Neural progenitor cell (in vitro differentiated cells): ENCODE measurements at regions not wholly inside any gene's neighbourhood (a gene's known extent, or its start where the extent isn't known, plus 50 kb on each side); places are given as distances from the start of the nearest gene placed in this dataset.

Experiments
- DNase-seq: peaks from one replicate; pipeline ENCODE4 v3.0.0-alpha.2; 2016; ENCODE audit warnings: low spot score
- H2AFZ ChIP-seq: fragments of 200-600 bp; sonication (generic); replicated peaks from 2 replicates; pipeline ENCODE4 v1.6.1; 2016; ENCODE audit warnings: antibody characterized with exemption
- H3F3A ChIP-seq: fragments of 200-600 bp; sonication (generic); 2 replicates; pipeline ENCODE4 v1.6.1; 2016; ENCODE audit warnings: antibody characterized with exemption, low read depth
- H3K27ac ChIP-seq: fragments of 200-600 bp; sonication (generic); 2 replicates; pipeline ENCODE4 v1.5.1; 2016; ENCODE audit warnings: mild to moderate bottlenecking
- H3K27me3 ChIP-seq: fragments of 200-600 bp; sonication (generic); 2 replicates; pipeline ENCODE4 v1.6.1; 2016; ENCODE audit warnings: mild to moderate bottlenecking, moderate library complexity
- H3K36me3 ChIP-seq: fragments of 200-600 bp; sonication (generic); 2 replicates; pipeline ENCODE4 v1.5.1; 2016
- H3K4me1 ChIP-seq: fragments of 200-600 bp; sonication (generic); 2 replicates; pipeline ENCODE4 v1.6.1; 2016; ENCODE audit warnings: mixed run types
- H3K4me2 ChIP-seq: fragments of 200-600 bp; sonication (generic); 2 replicates; pipeline ENCODE4 v1.6.1; 2016
- H3K4me3 ChIP-seq: fragments of 200-600 bp; sonication (generic); 2 replicates; pipeline ENCODE4 v1.5.1; 2016
- H3K79me2 ChIP-seq: fragments of 200-600 bp; sonication (generic); 2 replicates; pipeline ENCODE4 v1.6.1; 2016; ENCODE audit warnings: low read depth
- H3K9ac ChIP-seq: fragments of 200-600 bp; sonication (generic); 2 replicates; pipeline ENCODE4 v1.6.1; 2016
- H3K9me3 ChIP-seq: fragments of 200-600 bp; sonication (generic); 2 replicates; pipeline ENCODE4 v1.5.1; 2016; ENCODE audit warnings: low read depth
- H4K20me1 ChIP-seq: fragments of 200-600 bp; sonication (generic); 2 replicates; pipeline ENCODE4 v1.6.1; 2016; ENCODE audit warnings: low read depth
- H3K27ac Mint-ChIP-seq: 3 replicates; pipeline ENCODE4 v1.8.0; 2021; ENCODE audit warnings: mixed read lengths
- H3K27me3 Mint-ChIP-seq: 2 replicates; pipeline ENCODE4 v1.8.0; 2022; ENCODE audit warnings: low read depth, mild to moderate bottlenecking, inconsistent platforms, moderate library complexity, mixed read lengths; ENCODE audit not compliant: insufficient read depth
- H3K36me3 Mint-ChIP-seq: 3 replicates; pipeline ENCODE4 v1.8.0; 2021; ENCODE audit warnings: mixed read lengths
- H3K4me1 Mint-ChIP-seq: 3 replicates; pipeline ENCODE4 v1.8.0; 2021; ENCODE audit warnings: mixed read lengths
- H3K4me3 Mint-ChIP-seq: 3 replicates; pipeline ENCODE4 v1.8.0; 2021; ENCODE audit warnings: mild to moderate bottlenecking, moderate library complexity, mixed read lengths
- H3K9me3 Mint-ChIP-seq: 3 replicates; pipeline ENCODE4 v1.8.0; 2020; ENCODE audit warnings: mixed read lengths
- EZH2 ChIP-seq: fragments of 200-600 bp; sonication (generic); IDR thresholded peaks from 2 replicates; pipeline ENCODE4 v1.6.1; 2017; ENCODE audit warnings: antibody characterized with exemption, mild to moderate bottlenecking, moderate library complexity
- EZH2phosphoT487 ChIP-seq: fragments of 200-600 bp; sonication (generic); IDR thresholded peaks from 2 replicates; pipeline ENCODE4 v1.6.1; 2017; ENCODE audit warnings: antibody characterized with exemption
- TF ChIP-seq, protein P1 (sequence below): fragments of 200-600 bp; sonication (generic); IDR thresholded peaks from 2 replicates; pipeline ENCODE4 v1.5.1; 2017; ENCODE audit warnings: antibody characterized with exemption, mild to moderate bottlenecking

DNA sequence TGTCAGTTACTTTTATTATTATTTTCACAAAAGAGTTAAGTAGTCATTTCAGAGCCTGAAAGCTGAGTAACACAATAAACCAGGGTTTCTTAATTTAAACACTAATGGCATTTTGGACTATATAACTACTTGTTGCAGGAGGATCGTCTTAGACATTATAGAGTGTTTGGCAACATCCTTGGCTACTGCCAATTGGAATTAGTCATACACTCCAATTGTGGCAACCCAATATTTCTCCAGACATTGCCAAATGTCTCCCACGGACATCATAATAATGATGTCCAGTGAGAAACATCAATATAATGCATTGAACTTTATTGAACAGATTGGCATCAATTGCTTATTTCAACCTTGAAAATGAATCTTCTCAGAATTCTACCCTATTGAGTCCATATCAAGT lies 441.9 kb upstream of the ADGRL4 start:
- H3K27me3 ChIP-seq, result no peaks in the 10 kb centered on the region
- H4K20me1 ChIP-seq, result no peaks in the 10 kb centered on the region
- H3K27ac Mint-ChIP-seq, result no peak overlapping the region
- no peak overlapping the region for H3K4me3 Mint-ChIP-seq
- no peak overlapping the region for H2AFZ ChIP-seq
- no peaks in the 10 kb centered on the region for H3K79me2 ChIP-seq
- no peaks in the 10 kb centered on the region for H3K36me3 Mint-ChIP-seq
- no peak overlapping the region for H3K4me2 ChIP-seq
- no peak for TF ChIP-seq EZH2
- TF ChIP-seq, protein P1, sequence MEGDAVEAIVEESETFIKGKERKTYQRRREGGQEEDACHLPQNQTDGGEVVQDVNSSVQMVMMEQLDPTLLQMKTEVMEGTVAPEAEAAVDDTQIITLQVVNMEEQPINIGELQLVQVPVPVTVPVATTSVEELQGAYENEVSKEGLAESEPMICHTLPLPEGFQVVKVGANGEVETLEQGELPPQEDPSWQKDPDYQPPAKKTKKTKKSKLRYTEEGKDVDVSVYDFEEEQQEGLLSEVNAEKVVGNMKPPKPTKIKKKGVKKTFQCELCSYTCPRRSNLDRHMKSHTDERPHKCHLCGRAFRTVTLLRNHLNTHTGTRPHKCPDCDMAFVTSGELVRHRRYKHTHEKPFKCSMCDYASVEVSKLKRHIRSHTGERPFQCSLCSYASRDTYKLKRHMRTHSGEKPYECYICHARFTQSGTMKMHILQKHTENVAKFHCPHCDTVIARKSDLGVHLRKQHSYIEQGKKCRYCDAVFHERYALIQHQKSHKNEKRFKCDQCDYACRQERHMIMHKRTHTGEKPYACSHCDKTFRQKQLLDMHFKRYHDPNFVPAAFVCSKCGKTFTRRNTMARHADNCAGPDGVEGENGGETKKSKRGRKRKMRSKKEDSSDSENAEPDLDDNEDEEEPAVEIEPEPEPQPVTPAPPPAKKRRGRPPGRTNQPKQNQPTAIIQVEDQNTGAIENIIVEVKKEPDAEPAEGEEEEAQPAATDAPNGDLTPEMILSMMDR, result no peak
- no peak for TF ChIP-seq EZH2phosphoT487
- DNase-seq, result no peak
- H3K27ac ChIP-seq, result no peak overlapping the region
- H3F3A ChIP-seq, result no peaks in the 10 kb centered on the region
- H3K9me3 Mint-ChIP-seq, result peaks cover 2% of the 10 kb centered on the region
- no peaks in the 10 kb centered on the region for H3K9me3 ChIP-seq
- H3K4me1 Mint-ChIP-seq, result no peaks in the 10 kb centered on the region
- H3K27me3 Mint-ChIP-seq, result peaks cover 2% of the 10 kb centered on the region
- no peaks in the 10 kb centered on the region for H3K4me1 ChIP-seq
- no peak overlapping the region for H3K4me3 ChIP-seq
- H3K9ac ChIP-seq, result no peak overlapping the region
- H3K36me3 ChIP-seq, result no peaks in the 10 kb centered on the region

- Histone ChIP-seq H2AFZ (no peak overlapping the region), H4K20me1 (no peaks in the 10 kb centered on the region), H3K27ac (no peak overlapping the region), H3K4me3 (no peak overlapping the region), H3K27me3 (no peaks in the 10 kb centered on the region), H3F3A (no peaks in the 10 kb centered on the region), H3K9me3 (no peaks in the 10 kb centered on the region), H3K36me3 (no peaks in the 10 kb centered on the region), H3K9ac (no peak overlapping the region), H3K4me1 (no peaks in the 10 kb centered on the region), H3K4me2 (no peak overlapping the region), H3K79me2 (no peaks in the 10 kb centered on the region)
- H3K4me1 Mint-ChIP-seq, result no peaks in the 10 kb centered on the region
- no peak overlapping the region for H3K27ac Mint-ChIP-seq
- H3K9me3 Mint-ChIP-seq, result peaks cover 2% of the 10 kb centered on the region
- no peak overlapping the region for H3K4me3 Mint-ChIP-seq
- no peak for DNase-seq
- peaks cover 2% of the 10 kb centered on the region for H3K27me3 Mint-ChIP-seq
- H3K36me3 Mint-ChIP-seq, result no peaks in the 10 kb centered on the region
- TF ChIP-seq EZH2phosphoT487 (no peak), EZH2 (no peak)
- TF ChIP-seq, protein P1, result no peak
Measured at GRCh38 chr1:79441238-79441637, 434.7 kb upstream of the ADGRL4 start.

- no peak overlapping the region for H3K4me3 Mint-ChIP-seq
- H3K4me3 ChIP-seq, result no peak overlapping the region
Measured at GRCh38 chr1:79437540-79437939, 431.0 kb upstream of the ADGRL4 start.

More at GRCh38 chr1:79437540-79437939, 431.0 kb upstream of the ADGRL4 start:
- no peaks in the 10 kb centered on the region for H3K36me3 Mint-ChIP-seq
- Histone ChIP-seq H3K9ac (no peak overlapping the region), H3K36me3 (no peaks in the 10 kb centered on the region), H3F3A (no peaks in the 10 kb centered on the region), H3K4me2 (no peak overlapping the region), H2AFZ (no peak overlapping the region), H3K79me2 (no peaks in the 10 kb centered on the region), H3K4me1 (no peaks in the 10 kb centered on the region), H3K27ac (no peak overlapping the region), H3K27me3 (no peaks in the 10 kb centered on the region), H4K20me1 (no peaks in the 10 kb centered on the region), H3K9me3 (no peaks in the 10 kb centered on the region)
- H3K27me3 Mint-ChIP-seq, result no peaks in the 10 kb centered on the region
- no peaks in the 10 kb centered on the region for H3K4me1 Mint-ChIP-seq
- DNase-seq, result no peak
- TF ChIP-seq, protein P1, result no peak
- TF ChIP-seq EZH2, result no peak
- TF ChIP-seq EZH2phosphoT487, result no peak
- no peaks in the 10 kb centered on the region for H3K9me3 Mint-ChIP-seq
- H3K27ac Mint-ChIP-seq, result no peak overlapping the region
